Stimulated activated effector memory CD8-positive, alpha-beta T cell treated with anti-CD3 and anti-CD28 coated beads, Interleukin-12 subunit alpha, Interleukin-12 subunit beta, amount 100 ng/mL, for 72 hours (primary cell): ENCODE measurements at regions not wholly inside any gene's neighbourhood (a gene's known extent, or its start where the extent isn't known, plus 50 kb on each side); places are given as distances from the start of the nearest gene placed in this dataset.
"Not testable (repeated sequence)": the region's sequence is repeated elsewhere in the genome, so short reads cannot be mapped to it uniquely, and the experiment has no call there.

Experiments
- ATAC-seq: fragments of 150-1000 bp; cut with Tn5 transposase; 2 replicates; pipeline ENCODE4 v1.10.0; 2021
- DNase-seq, 2 donors: peaks; one replicate each; pipeline ENCODE4 v3.0.0; 2021 to 2022; ENCODE audit warnings: low spot score in 2 of 2
- H3K27ac Mint-ChIP-seq: one replicate; pipeline ENCODE4 v1.8.0; 2022; ENCODE audit warnings: mild to moderate bottlenecking, mixed read lengths
- H3K36me3 Mint-ChIP-seq: one replicate; pipeline ENCODE4 v1.8.0; 2022; ENCODE audit warnings: mild to moderate bottlenecking, mixed read lengths
- H3K4me1 Mint-ChIP-seq: one replicate; pipeline ENCODE4 v1.8.0; 2022; ENCODE audit warnings: mixed read lengths
- H3K4me3 Mint-ChIP-seq: one replicate; pipeline ENCODE4 v1.8.0; 2022; ENCODE audit warnings: mild to moderate bottlenecking, mixed read lengths
- H3K9me3 Mint-ChIP-seq: one replicate; pipeline ENCODE4 v1.8.0; 2022; ENCODE audit warnings: mixed read lengths

GRCh38 chr5:105088961-105089360, 1526.4 kb upstream of the NUDT12 start:
- peaks cover 16% of the 10 kb centered on the region for H3K9me3 Mint-ChIP-seq
- DNase-seq (no peak), ATAC-seq (no peak)
- H3K27ac Mint-ChIP-seq: no peak overlapping the region
- no peak overlapping the region for H3K4me3 Mint-ChIP-seq
- no peaks in the 10 kb centered on the region for H3K36me3 Mint-ChIP-seq
- no peaks in the 10 kb centered on the region for H3K4me1 Mint-ChIP-seq

- H3K9me3 Mint-ChIP-seq: peaks cover 11% of the 10 kb centered on the region
- no peak for DNase-seq
Measured at GRCh38 chr5:105088102-105088501, 1525.5 kb upstream of the NUDT12 start.

GRCh38 chr5:105057893-105058292, 1495.3 kb upstream of the NUDT12 start:
- Mint-ChIP-seq H3K36me3 (no peaks in the 10 kb centered on the region), H3K4me1 (no peaks in the 10 kb centered on the region), H3K27ac (no peak overlapping the region), H3K4me3 (no peak overlapping the region), H3K9me3 (peaks cover 10% of the 10 kb centered on the region)
- DNase-seq: no peak
- ATAC-seq: no peak

More at GRCh38 chr5:105088102-105088501, 1525.5 kb upstream of the NUDT12 start:
- no peaks in the 10 kb centered on the region for H3K4me1 Mint-ChIP-seq
- no peak overlapping the region for H3K27ac Mint-ChIP-seq
- ATAC-seq: no peak
- H3K4me3 Mint-ChIP-seq: no peak overlapping the region
- H3K36me3 Mint-ChIP-seq: no peaks in the 10 kb centered on the region

- DNase-seq (no peak), ATAC-seq (no peak)
- Mint-ChIP-seq H3K4me3 (no peak overlapping the region), H3K27ac (no peak overlapping the region), H3K36me3 (no peaks in the 10 kb centered on the region), H3K9me3 (peaks cover 12% of the 10 kb centered on the region), H3K4me1 (no peaks in the 10 kb centered on the region)
Measured at GRCh38 chr5:105057001-105057436, 1494.4 kb upstream of the NUDT12 start.

- no peaks in the 10 kb centered on the region for H3K36me3 Mint-ChIP-seq
- no peaks in the 10 kb centered on the region for H3K4me1 Mint-ChIP-seq
- DNase-seq (no peak), ATAC-seq (no peak)
- peaks cover 11% of the 10 kb centered on the region for H3K9me3 Mint-ChIP-seq
- H3K27ac Mint-ChIP-seq: no peak overlapping the region
- no peak overlapping the region for H3K4me3 Mint-ChIP-seq
Measured at GRCh38 chr5:105054406-105054805, 1491.8 kb upstream of the NUDT12 start.

GRCh38 chr5:105042623-105043022, 1480.0 kb upstream of the NUDT12 start:
- Mint-ChIP-seq H3K36me3 (no peaks in the 10 kb centered on the region), H3K4me1 (no peaks in the 10 kb centered on the region), H3K9me3 (peaks cover 9% of the 10 kb centered on the region), H3K4me3 (no peak overlapping the region), H3K27ac (no peak overlapping the region)
- ATAC-seq (no peak), DNase-seq (no peak)

GRCh38 chr5:105036814-105037213, 1474.2 kb upstream of the NUDT12 start:
- not testable (repeated sequence) for H3K4me3 Mint-ChIP-seq, H3K4me1 Mint-ChIP-seq, H3K36me3 Mint-ChIP-seq, DNase-seq, H3K27ac Mint-ChIP-seq, ATAC-seq
- H3K9me3 Mint-ChIP-seq: peaks cover 17% of the 10 kb centered on the region

- ATAC-seq (no peak), DNase-seq (no peak)
- H3K4me3 Mint-ChIP-seq: no peak overlapping the region
- no peaks in the 10 kb centered on the region for H3K36me3 Mint-ChIP-seq
- H3K9me3 Mint-ChIP-seq: peaks cover 20% of the 10 kb centered on the region
- H3K27ac Mint-ChIP-seq: no peak overlapping the region
- no peaks in the 10 kb centered on the region for H3K4me1 Mint-ChIP-seq
Measured at GRCh38 chr5:105034401-105034763, 1471.8 kb upstream of the NUDT12 start.

- no peak overlapping the region for H3K4me3 Mint-ChIP-seq
- ATAC-seq (no peak), DNase-seq (no peak)
- H3K4me1 Mint-ChIP-seq: no peaks in the 10 kb centered on the region
- H3K9me3 Mint-ChIP-seq: peaks cover 20% of the 10 kb centered on the region
- no peaks in the 10 kb centered on the region for H3K36me3 Mint-ChIP-seq
- no peak overlapping the region for H3K27ac Mint-ChIP-seq
Measured at GRCh38 chr5:105033637-105034400, 1471.2 kb upstream of the NUDT12 start.

GRCh38 chr5:105032917-105033316, 1470.3 kb upstream of the NUDT12 start:
- DNase-seq (no peak), ATAC-seq (no peak)
- Mint-ChIP-seq H3K4me1 (no peaks in the 10 kb centered on the region), H3K4me3 (no peak overlapping the region), H3K36me3 (no peaks in the 10 kb centered on the region), H3K27ac (no peak overlapping the region), H3K9me3 (peaks cover 16% of the 10 kb centered on the region)

GRCh38 chr5:105030153-105030552, 1467.6 kb upstream of the NUDT12 start:
- no peaks in the 10 kb centered on the region for H3K36me3 Mint-ChIP-seq
- peaks cover 13% of the 10 kb centered on the region for H3K9me3 Mint-ChIP-seq
- no peaks in the 10 kb centered on the region for H3K4me1 Mint-ChIP-seq
- H3K27ac Mint-ChIP-seq: no peak overlapping the region
- no peak for ATAC-seq
- DNase-seq: no peak
- no peak overlapping the region for H3K4me3 Mint-ChIP-seq

GRCh38 chr5:105015098-105015497, 1452.5 kb upstream of the NUDT12 start:
- H3K4me1 Mint-ChIP-seq: no peaks in the 10 kb centered on the region
- H3K27ac Mint-ChIP-seq: no peak overlapping the region
- no peaks in the 10 kb centered on the region for H3K36me3 Mint-ChIP-seq
- ATAC-seq (no peak), DNase-seq (no peak)
- H3K4me3 Mint-ChIP-seq: no peak overlapping the region
- peaks cover 13% of the 10 kb centered on the region for H3K9me3 Mint-ChIP-seq

- Mint-ChIP-seq H3K27ac (no peak overlapping the region), H3K9me3 (peaks cover 12% of the 10 kb centered on the region)
Measured at GRCh38 chr5:104998572-104998971, 1436.0 kb upstream of the NUDT12 start.

GRCh38 chr5:104998169-104998568, 1435.6 kb upstream of the NUDT12 start:
- DNase-seq: no peak
- no peaks in the 10 kb centered on the region for H3K36me3 Mint-ChIP-seq
- peaks cover 11% of the 10 kb centered on the region for H3K9me3 Mint-ChIP-seq
- no peaks in the 10 kb centered on the region for H3K4me1 Mint-ChIP-seq
- no peak overlapping the region for H3K4me3 Mint-ChIP-seq
- H3K27ac Mint-ChIP-seq: no peak overlapping the region
- no peak for ATAC-seq

More at GRCh38 chr5:104998572-104998971, 1436.0 kb upstream of the NUDT12 start:
- Mint-ChIP-seq H3K4me3 (no peak overlapping the region), H3K4me1 (no peaks in the 10 kb centered on the region), H3K36me3 (no peaks in the 10 kb centered on the region)
- DNase-seq: no peak
- no peak for ATAC-seq

- Mint-ChIP-seq H3K9me3 (peaks cover 28% of the 10 kb centered on the region), H3K4me1 (no peaks in the 10 kb centered on the region), H3K4me3 (no peak overlapping the region), H3K27ac (no peak overlapping the region), H3K36me3 (no peaks in the 10 kb centered on the region)
- no peak for DNase-seq
- ATAC-seq: no peak
Measured at GRCh38 chr5:104987074-104987473, 1424.5 kb upstream of the NUDT12 start.

GRCh38 chr5:104977529-104977928, 1414.9 kb upstream of the NUDT12 start:
- no peak for ATAC-seq
- no peak for DNase-seq
- H3K9me3 Mint-ChIP-seq: peaks cover 17% of the 10 kb centered on the region
- H3K4me1 Mint-ChIP-seq: no peaks in the 10 kb centered on the region
- no peak overlapping the region for H3K27ac Mint-ChIP-seq
- H3K36me3 Mint-ChIP-seq: no peaks in the 10 kb centered on the region
- H3K4me3 Mint-ChIP-seq: no peak overlapping the region
